ENCODE measurements at regions not wholly inside any gene's neighbourhood (a gene's known extent, or its start where the extent isn't known, plus 50 kb on each side); places are given as distances from the start of the nearest gene placed in this dataset.

DNA sequence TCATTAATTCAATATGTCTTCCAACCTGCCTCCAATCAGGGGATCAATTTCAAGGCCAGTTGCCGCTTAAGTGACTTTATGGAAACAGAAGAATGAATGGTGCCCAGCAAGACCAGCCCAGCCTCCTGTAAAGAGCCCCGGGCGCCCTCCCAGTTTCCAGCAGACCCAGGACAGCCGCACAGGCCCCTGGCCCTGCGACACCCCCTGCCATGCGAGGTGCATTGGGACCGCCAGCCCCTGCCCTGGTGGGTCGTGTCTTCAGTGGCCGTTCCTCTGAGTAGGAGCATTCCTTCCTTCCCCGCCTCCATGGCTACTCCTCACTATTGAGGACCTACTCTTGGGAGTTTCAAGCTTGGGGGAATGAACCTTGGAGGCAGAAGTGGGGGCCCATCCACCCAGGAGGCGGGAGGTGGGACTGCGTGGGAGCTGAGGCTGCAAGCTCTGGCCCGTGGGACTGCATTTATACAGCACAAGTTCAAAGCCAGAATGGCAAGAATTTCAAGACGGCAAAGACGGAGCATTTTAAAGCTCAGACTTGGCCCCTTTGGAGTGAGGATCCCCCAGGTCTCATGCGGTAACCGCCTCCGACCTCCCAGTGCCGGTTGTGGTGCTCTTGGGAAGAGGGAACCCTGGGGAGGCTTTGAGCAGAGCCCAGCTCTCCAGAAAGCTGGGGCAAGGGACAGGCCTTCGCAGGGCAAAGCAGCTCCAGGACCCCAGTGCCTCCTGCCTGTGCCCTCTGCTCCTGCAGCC lies 73.1 kb upstream of the ACTRT2 start:
- Histone ChIP-seq H3K4me3 (no peak overlapping the region), H3K4me1 (replicated peaks in 1 of 2) (no peaks in the 10 kb centered on the region), H3K36me3 (replicated peaks in 1 of 2) (no peaks in the 10 kb centered on the region), H3K27ac (no peak overlapping the region), H3K9me3 (replicated peaks in 1 of 3) (no peaks in the 10 kb centered on the region), H3K27me3 (peaks cover 6% of the 10 kb centered on the region)
- DNase-seq = peak in 1 of 7 donors; percentile 4
- WGBS, 4 donors = 79 to 88% (median 82%) methylated on average over 13 to 20 of the region's 20 CpGs
- intact Hi-C loops (cut with DNase I) = no loop called here
- TF ChIP-seq, protein P1, sequence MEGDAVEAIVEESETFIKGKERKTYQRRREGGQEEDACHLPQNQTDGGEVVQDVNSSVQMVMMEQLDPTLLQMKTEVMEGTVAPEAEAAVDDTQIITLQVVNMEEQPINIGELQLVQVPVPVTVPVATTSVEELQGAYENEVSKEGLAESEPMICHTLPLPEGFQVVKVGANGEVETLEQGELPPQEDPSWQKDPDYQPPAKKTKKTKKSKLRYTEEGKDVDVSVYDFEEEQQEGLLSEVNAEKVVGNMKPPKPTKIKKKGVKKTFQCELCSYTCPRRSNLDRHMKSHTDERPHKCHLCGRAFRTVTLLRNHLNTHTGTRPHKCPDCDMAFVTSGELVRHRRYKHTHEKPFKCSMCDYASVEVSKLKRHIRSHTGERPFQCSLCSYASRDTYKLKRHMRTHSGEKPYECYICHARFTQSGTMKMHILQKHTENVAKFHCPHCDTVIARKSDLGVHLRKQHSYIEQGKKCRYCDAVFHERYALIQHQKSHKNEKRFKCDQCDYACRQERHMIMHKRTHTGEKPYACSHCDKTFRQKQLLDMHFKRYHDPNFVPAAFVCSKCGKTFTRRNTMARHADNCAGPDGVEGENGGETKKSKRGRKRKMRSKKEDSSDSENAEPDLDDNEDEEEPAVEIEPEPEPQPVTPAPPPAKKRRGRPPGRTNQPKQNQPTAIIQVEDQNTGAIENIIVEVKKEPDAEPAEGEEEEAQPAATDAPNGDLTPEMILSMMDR (IDR thresholded peaks at IDR 0.05) = no peak

DNA sequence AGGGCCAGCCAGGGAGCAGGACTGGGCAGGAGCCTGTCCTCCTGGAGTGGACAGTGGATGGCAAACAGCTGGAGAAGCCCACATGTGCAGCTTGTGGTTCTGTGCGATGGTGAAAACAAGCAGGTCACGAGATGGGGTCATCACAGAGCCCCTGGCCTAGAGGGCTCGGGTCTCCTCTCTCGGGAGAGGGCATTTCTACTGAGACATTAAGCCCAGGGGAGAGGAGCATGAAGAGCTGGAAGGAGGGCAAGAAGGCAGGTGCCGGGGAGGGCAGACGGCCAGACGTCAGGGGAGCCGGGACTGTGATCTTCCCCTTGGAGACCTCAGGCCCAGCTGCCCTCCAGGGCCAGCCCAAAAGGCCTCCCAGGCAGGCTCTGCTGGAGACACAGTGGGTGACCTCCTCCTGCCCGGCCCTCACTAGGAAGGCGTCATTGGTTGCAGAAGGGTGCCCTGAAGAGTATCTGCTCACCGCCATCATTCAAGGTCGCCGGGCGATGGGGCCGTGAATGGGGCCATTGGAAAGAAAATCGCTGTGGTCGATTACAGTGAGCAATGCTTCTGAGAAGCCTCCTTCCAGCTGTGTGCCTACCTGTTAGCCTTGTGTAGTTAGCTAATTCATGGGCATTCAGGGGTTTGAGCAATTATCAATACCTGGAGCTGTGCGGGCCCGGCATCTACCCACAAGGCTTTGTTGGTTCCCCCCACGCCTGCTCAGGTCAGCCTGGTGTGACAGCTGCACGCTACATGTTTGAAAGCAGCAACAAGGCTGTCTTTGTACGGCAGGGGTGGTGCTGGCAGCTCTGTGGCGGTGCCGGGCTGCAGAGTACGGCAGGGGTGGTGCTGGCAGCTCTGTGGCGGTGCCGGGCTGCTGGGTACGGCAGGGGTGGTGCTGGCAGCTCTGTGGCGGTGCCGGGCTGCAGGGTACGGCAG lies 72.3 kb upstream of the ACTRT2 start:
- Histone ChIP-seq H3K27ac (no peak overlapping the region), H3K4me3 (no peak overlapping the region), H3K27me3 (peaks cover 6% of the 10 kb centered on the region), H3K9me3 (replicated peaks in 1 of 3) (peaks cover 0 to 7% (median 0%) of the 10 kb centered on the region in 3 donors), H3K4me1 (replicated peaks in 1 of 2) (no peaks in the 10 kb centered on the region), H3K36me3 (replicated peaks in 1 of 2) (no peaks in the 10 kb centered on the region)
- TF ChIP-seq POLR2A (IDR thresholded peaks at IDR 0.05) = no peak
- TF ChIP-seq, protein P1 (IDR thresholded peaks at IDR 0.05) = no peak
- 51 to 80% (median 69%) methylated on average over 16 to 25 of the region's 31 CpGs for WGBS, 4 donors
- no peak for DNase-seq
- intact Hi-C loops (cut with DNase I) = no loop called here

DNA sequence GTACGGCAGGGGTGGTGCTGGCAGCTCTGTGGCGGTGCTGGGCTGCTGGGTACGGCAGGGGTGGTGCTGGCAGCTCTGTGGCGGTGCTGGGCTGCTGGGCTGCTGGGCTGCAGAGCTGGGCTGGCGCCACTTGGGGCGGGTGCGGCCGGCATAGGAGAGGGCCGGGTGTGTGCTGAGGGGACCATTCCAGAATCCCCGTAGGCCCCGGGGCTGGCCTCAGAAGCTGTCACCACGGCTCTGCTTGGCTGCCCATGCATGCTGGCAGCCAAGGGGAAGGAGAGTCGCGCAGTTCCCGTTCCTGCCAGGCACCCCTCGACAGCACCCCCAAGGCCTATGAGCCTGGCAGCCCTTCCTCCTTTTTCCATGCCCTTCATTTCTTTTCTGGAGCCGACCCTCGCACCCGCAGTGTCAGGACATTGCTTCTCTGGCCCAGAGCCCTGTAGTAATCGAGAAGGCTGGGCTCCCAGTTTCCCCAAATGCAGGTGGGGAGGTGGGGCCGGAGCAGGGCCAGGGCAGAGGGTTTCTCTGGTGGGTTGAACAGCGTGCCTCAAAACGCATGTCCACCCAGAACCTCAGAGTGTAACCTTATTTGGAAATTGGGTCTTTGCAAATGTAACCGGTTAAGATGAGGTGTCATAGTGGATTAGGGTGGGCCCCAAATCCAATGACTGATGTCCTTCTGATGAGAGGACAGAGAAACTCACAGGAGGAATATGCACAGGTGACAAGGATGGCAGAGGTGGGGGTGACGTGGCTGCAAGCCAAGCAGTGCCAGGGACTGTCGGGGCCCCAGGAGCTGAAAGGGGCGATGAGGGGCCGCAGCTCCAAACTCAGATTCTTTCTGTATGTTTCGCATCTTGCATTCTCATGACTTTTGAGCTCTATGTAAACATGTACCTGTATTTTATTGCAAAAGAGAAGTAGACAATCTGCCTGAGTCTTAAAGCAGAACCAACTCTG lies 71.0 kb upstream of the ACTRT2 start:
- intact Hi-C loops (cut with DNase I) = no loop called here
- Histone ChIP-seq H3K36me3 (replicated peaks in 1 of 2) (no peaks in the 10 kb centered on the region), H3K9me3 (replicated peaks in 1 of 3) (peaks cover 0 to 9% (median 0%) of the 10 kb centered on the region in 3 donors), H3K27ac (no peak overlapping the region), H3K4me1 (replicated peaks in 1 of 2) (no peaks in the 10 kb centered on the region), H3K4me3 (no peak overlapping the region), H3K27me3 (peaks cover 6% of the 10 kb centered on the region)
- no peak for TF ChIP-seq POLR2A (IDR thresholded peaks at IDR 0.05)
- TF ChIP-seq, protein P1 (IDR thresholded peaks at IDR 0.05) = no peak
- WGBS, 4 donors = 77 to 82% (median 79%) methylated on average over 17 to 29 of the region's 29 CpGs
- DNase-seq = no peak

Measured in adrenal gland (tissue), 9 donors.